GM12873 (cell line): ENCODE measurements at regions not wholly inside any gene's neighbourhood (a gene's known extent, or its start where the extent isn't known, plus 50 kb on each side); places are given as distances from the start of the nearest gene placed in this dataset.

ENCODE experiments used
- CTCF ChIP-seq: IDR thresholded peaks from 2 replicates; pipeline ENCODE4 v1.5.1; 2012; ENCODE audit warnings: low read depth, mild to moderate bottlenecking, moderate library complexity, low read length, control low read depth; ENCODE audit not compliant: insufficient read depth; ENCODE audit errors: missing control alignments

GRCh38 chr15:61541516-61541915 lies 312.4 kb upstream of the RORA start:
- TF ChIP-seq CTCF: no peak

DNA sequence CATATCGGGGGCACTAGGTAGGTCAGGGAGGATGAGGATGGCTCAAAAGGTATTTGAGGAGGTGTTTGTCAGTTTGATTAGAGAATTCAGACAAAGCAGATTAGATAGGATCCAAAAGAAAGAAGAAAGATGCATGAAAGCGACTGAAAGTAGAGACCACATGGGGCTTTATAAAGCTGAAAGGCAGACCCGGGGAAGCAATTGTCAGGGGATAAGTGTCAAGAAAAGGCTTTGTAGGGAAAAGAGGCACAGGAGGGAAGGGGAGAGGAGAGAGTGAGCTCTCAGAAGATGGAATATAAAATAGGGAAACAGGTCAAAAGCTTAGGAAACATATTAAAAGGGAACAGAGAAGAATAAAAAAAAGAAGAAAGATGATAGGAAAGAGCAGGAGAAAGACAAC lies 308.2 kb upstream of the RORA start:
- TF ChIP-seq CTCF: no peak

GRCh38 chr15:61534986-61535385 lies 305.9 kb upstream of the RORA start:
- no peak for TF ChIP-seq CTCF

GRCh38 chr15:61530769-61531168 lies 301.7 kb upstream of the RORA start:
- TF ChIP-seq CTCF: no peak

DNA sequence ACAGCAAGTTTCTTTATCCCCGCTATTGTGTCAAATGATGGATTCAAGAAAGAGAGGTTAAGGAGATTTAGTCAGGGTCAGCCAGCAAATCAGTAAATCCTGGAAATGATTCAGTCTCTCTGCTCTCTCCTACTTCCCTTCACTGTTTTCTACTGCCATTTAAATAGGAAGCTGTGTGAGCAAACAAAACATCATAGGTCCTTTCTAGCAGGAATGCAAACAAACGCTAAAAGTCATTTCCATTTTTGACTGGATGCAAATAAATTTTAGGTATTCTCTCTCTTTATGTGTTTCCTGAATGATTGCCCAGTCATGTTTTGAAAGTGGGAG lies 299.4 kb upstream of the RORA start:
- no peak for TF ChIP-seq CTCF

DNA sequence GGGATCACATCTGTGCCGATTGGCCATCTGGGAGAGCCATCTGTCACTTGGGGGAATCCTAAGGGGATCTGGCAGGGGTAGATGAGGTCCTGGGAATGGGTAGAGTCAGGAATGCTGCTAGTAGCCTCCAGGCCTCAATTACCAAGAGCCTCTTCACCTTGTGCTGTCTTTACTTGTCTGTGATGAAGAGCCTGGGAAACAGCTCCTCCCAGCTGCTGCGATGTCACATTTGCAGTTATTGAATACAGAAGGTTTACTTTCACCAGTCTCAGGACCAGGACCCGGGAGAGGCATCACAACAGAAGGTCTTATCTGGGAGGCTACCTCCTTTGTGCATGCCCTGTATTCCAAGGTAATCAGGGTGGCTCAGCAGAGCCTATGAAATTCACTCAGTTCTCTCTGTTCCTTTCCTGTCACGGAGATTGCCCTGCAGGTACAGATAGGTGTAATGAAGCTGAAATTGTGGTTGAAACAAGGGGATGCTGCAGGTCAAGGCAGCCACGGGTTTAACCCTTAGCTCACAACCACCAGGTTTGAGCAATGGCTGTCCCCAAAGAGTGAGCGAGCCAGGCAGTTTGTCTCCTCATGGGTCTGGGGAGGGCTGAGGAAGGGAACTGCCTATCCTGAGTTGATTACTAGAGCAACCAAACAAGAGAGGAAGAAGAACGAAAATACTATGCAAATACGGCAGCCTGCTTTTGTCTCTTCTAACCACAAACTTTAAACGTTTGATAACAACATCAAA lies 298.9 kb upstream of the RORA start:
- TF ChIP-seq CTCF: no peak

DNA sequence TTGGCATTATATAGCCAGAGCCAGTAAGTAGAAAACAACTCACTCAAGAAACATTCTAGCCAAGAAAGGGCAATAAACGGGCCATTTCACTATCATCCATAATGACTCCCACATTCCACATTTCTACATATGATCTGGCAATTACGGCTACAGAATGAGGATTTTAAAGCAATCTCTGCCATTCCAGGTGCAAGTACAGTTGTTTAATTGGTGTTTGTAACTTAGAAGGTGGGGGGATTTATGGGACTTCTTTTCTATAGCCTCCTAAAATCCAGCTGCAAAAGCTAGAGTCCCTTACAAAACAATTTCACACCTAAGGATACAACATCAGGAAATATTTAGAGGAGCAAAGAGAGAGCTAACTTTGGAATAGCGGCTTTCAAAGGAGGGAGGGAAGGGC lies 295.4 kb upstream of the RORA start:
- no peak for TF ChIP-seq CTCF

GRCh38 chr15:61524086-61524485 lies 295.0 kb upstream of the RORA start:
- TF ChIP-seq CTCF: no peak
